OCI-M1 (cell line): ENCODE measurements at regions not wholly inside any gene's neighbourhood (a gene's known extent, or its start where the extent isn't known, plus 50 kb on each side); places are given as distances from the start of the nearest gene placed in this dataset.

ENCODE experiments used
- DNase-seq: peaks from one replicate; lab custom pipeline; 2025; lab: John Stamatoyannopoulos, UW

DNA sequence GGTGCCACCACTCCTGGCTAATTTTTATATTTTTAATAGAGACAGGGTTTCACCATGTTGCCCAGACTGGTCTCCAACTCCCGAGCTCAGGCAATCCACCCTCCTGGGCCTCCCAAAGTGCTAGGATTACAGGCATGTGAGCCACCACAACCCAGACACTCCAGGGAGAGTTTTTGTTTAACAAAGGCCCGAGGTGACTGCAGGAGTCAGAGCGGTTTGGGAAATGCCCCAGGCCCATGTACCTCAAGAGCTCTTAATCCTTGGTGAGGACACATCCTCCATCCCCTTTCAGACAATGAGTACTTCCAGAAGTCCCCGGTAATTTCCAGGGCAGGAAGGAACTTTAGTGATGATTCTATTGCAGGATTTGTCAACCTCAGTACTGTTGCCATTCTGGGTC is 176.0 kb downstream of the ESRRB start:
- DNase-seq: no peak

- peak; percentile 57 for DNase-seq
These were observed 188.8 kb downstream of the ESRRB start for GRCh38 chr14:76564471-76565422.

GRCh38 chr14:76566439-76566838 is 190.5 kb downstream of the ESRRB start:
- no peak for DNase-seq

DNA sequence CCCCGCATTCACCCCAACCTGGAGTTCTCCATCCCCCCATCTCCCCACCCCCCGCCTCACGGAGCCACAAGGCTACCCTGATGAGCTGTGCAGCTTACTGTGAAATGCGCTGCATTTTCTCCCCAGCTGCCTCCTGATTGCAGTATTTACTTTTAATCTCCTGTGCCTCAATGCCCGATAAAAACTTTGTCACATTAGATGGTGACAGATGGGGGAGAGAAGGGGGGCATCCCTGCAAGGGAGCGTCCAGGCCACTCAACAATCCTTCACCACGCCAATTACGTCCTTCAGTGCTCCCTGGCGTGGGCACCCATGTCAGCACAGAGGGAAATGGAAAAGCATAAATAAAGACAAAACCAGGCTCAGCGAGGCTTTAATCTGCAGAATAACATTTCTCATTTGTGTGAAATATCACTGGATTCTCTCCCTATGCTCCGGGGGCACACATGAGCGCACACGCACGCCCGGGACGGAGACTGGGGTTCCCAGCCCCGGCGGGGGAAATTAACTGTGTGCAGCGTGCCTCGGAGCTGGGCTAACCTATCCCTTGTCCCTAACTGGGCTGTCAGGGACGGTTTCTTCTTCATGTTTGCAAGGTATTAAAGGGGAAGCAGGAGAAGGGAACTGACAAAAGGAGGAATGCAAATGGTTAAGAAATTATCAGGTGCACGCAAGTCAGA is 186.7 kb upstream of the VASH1 start:
- no peak for DNase-seq

- DNase-seq: no peak
These were observed 186.2 kb upstream of the VASH1 start for GRCh38 chr14:76575108-76575507.

- DNase-seq: no peak
These were observed 185.1 kb upstream of the VASH1 start for GRCh38 chr14:76576047-76576741.

DNA sequence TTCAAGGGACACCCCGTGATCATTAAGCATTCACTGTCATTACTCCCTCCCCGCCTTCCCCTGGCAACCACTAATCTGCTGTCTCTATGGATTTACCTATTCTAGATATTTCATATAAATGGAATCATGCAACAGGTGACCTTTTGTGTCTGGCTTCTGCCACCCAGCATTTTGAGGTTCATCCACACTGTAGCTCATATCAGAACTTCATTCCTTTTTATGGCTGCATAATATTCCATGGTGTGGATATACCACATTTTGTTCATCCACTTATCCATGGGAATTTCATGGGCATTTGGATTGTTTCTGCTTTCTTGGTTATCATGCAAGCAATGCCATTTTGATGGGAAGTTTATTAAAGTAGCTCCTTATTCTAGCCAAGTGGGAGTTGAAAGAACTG is 184.2 kb upstream of the VASH1 start:
- no peak for DNase-seq

DNA sequence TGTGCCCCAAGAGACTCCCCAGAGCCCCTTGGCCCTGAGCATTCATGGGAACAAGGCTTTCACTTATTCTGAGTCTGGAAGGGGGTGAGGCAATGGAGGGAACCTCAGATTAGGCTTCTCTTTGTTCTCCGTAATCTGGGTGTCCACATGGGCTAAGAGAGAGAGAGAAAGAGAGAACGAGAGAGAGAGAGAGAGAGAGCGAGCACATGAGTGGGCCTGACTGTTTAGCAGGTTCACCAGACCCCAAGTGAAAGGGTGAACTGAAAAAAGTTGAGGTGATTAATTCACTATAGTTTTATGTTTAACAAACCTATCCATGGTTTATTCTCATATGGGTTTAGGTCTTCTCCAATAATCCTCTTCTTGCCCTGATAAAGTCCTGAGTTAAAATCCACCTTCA is 183.4 kb upstream of the VASH1 start:
- DNase-seq: no peak

DNA sequence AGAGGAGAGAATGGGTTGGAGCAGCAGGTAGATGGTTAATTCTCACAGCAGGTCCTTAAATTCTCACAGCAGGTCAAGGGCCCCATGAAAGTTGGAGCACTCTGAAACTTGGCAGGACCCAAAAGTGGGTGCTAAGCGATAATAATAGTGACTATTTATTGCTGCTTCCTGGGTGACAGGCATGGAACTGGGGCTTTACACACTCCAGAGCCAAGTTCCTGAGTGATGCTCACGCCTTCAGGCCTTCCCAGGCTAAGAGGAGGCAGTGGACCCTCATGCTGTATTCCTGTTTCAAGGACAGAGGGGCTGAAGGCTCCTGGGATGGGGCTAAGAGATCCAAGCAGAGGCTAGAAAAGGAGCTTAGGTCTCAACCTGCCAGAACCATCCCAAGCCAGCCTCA is 180.9 kb upstream of the VASH1 start:
- DNase-seq: no peak

- no peak for DNase-seq
These were observed 180.3 kb upstream of the VASH1 start for GRCh38 chr14:76580967-76581366.

DNA sequence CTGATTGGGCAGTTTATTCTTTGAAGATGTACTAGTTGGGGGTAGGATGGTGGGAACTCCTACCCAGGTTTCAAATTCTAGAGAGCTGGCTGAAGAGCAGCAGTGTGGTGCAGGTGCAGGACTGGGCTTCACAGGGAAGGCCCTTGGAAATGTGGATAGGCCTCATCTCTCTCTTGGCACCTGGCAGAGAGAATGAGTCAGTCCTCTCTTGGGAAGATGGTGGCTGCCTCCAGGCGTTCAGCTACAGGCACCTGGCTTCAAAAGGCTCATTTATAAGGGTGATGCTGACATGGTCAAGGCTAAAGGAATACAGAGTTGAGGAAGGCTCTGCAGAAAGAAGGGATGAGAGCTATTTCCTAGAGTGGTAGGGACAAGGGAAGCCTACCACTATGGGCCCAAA is 179.7 kb upstream of the VASH1 start:
- DNase-seq: no peak

- DNase-seq: no peak
These were observed 178.8 kb upstream of the VASH1 start for GRCh38 chr14:76582447-76582846.

DNA sequence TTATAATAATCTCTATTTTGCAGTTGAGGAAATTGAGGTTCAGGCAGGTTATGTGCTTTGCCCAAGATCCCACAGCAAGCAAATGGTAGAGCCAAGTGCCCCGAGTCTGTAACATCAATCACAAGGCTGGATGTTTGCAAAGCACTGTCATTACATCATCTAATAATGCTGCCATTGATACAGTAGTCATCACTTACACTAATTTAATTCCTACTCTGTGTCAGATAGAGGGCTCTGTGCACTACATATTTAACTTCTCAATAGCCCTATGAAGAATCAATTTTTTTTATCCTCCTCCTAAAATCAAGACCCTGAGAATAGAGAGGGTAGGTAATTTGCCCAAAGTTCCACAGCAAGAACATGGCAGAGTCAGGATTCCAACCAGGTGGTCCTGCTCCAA is 178.1 kb upstream of the VASH1 start:
- no peak for DNase-seq

DNA sequence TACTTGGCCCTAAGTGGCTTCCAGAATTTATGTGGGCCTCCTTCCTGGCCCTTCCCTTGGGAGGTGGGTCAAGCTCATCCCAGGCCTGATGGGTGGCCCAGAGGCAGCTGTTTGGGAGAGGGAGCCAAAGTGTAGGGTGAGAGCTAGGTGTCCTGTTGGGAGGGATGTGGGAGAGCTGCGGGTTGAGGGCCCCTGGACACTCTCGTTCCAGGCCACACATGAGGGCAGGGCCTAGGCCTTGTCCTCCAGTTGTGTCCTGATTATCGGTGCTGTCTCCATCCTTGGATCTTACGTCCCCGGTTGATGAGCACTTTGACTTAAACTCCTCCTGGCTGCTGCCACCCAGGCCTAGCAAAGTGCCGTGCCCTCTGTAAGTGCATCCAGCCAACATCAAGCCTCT is 177.5 kb upstream of the VASH1 start:
- no peak for DNase-seq

GRCh38 chr14:76584271-76584702 is 177.0 kb upstream of the VASH1 start:
- DNase-seq: no peak

- DNase-seq: peak; percentile 30
These were observed 175.7 kb upstream of the VASH1 start for GRCh38 chr14:76585616-76586015.

GRCh38 chr14:76589246-76589645 is 172.0 kb upstream of the VASH1 start:
- no peak for DNase-seq

DNA sequence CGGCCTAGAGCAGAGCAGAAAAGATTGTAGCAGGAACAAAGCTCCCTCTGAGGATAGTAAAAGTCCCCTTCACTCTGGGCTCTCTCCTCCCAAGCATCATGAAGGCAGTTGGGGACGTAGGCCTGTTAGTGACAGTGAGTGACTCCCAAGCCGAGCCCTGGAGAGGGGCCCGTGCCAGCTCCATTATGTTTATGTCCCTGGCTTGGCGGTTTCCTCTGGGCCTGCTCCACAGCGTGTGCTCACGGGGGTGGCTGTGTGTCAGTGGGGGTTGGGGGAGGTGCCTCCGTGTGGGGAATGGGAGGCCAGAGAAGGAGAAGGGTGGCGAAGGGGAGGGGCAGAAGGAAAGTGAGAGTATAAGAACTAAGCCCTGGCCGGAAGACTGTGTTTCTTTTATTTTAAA is 170.0 kb upstream of the VASH1 start:
- no peak for DNase-seq

DNA sequence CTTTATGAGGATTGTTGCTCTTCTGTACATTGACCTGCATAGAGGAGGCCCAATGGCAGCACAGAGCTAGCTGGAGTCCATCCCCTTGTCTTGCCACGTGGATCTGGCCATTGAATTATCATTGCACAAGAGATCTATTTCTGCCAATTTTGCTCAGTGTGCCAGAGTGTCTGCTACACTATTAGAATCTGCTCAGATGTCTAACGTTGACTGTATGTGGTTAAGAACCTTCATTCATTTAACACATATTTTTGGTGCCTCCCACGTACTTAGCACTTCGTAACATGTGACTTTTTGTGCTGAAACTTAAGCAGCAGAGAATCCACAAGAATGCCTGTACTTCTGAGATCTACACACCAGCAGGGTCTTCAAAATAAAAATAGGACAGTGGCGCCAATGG is 166.0 kb upstream of the VASH1 start:
- DNase-seq: peak; percentile 7

GRCh38 chr14:76597387-76597786 is 163.9 kb upstream of the VASH1 start:
- DNase-seq: no peak

- DNase-seq: no peak
These were observed 162.1 kb upstream of the VASH1 start for GRCh38 chr14:76599141-76599540.

- no peak for DNase-seq
These were observed 161.5 kb upstream of the VASH1 start for GRCh38 chr14:76599559-76600287.
